CD4-positive, alpha-beta memory T cell (primary cell): ENCODE measurements at regions not wholly inside any gene's neighbourhood (a gene's known extent, or its start where the extent isn't known, plus 50 kb on each side); places are given as distances from the start of the nearest gene placed in this dataset.
A peak's percentile ranks its signal among the peaks of the same experiment; 100 is the strongest.

Source experiments
- CTCF ChIA-PET: fragments of 350-600 bp; sonication (Branson Sonifier 250); formaldehyde crosslinking; loops from one replicate; lab custom pipeline; 2021; ENCODE audit warnings: inconsistent platforms; ENCODE audit not compliant: partially characterized antibody; lab: Charles Lee
- POLR2A ChIA-PET: fragments of 350-600 bp; sonication (Branson Sonifier 250); formaldehyde crosslinking; loops from one replicate; lab custom pipeline; 2021; ENCODE audit not compliant: partially characterized antibody; lab: Charles Lee
- DNase-seq, 5 donors: peaks; one replicate each; pipeline versions ENCODE4 v3.0.0 to v3.0.0-alpha.2; 2020 to 2022; ENCODE audit warnings: mixed read lengths in 1 of 5
- H3K27ac ChIP-seq: one replicate; pipeline ENCODE4 v1.7.0; 2013; ENCODE audit warnings: low read depth, low read length
- H3K27me3 ChIP-seq: 2 replicates; pipeline ENCODE4 v1.7.0; 2013; ENCODE audit warnings: mild to moderate bottlenecking, low read length, moderate library complexity; ENCODE audit not compliant: insufficient read depth
- H3K36me3 ChIP-seq: 2 replicates; pipeline ENCODE4 v1.7.0; 2013; ENCODE audit warnings: mild to moderate bottlenecking, low read length, moderate library complexity; ENCODE audit not compliant: insufficient read depth
- H3K4me1 ChIP-seq: 2 replicates; pipeline ENCODE4 v1.7.0; 2013; ENCODE audit warnings: mild to moderate bottlenecking, low read length, moderate library complexity; ENCODE audit not compliant: insufficient read depth
- H3K4me3 ChIP-seq, 2 donors: one replicate each; pipeline ENCODE4 v1.7.0; 2013; ENCODE audit warnings: low read length in 2 of 2, mild to moderate bottlenecking in 1 of 2
- H3K9me3 ChIP-seq, 2 donors: one replicate each; pipeline ENCODE4 v1.7.0; 2013; ENCODE audit warnings: low read length in 2 of 2, control low read depth in 1 of 2; ENCODE audit not compliant: control insufficient read depth in 1 of 2
- H3K27ac Mint-ChIP-seq, 7 donors: one replicate each; pipeline ENCODE4 v1.8.0; 2020 to 2021; ENCODE audit warnings: mixed read lengths in 7 of 7, mild to moderate bottlenecking in 6 of 7, inconsistent platforms in 3 of 7, moderate library complexity in 3 of 7
- H3K27me3 Mint-ChIP-seq, 2 donors: one replicate each; pipeline ENCODE4 v1.8.0; 2020 to 2021; ENCODE audit warnings: mixed read lengths in 2 of 2
- H3K36me3 Mint-ChIP-seq, 2 donors: one replicate each; pipeline ENCODE4 v1.8.0; 2020 to 2021; ENCODE audit warnings: mixed read lengths in 2 of 2, inconsistent platforms in 1 of 2, mild to moderate bottlenecking in 1 of 2
- H3K4me1 Mint-ChIP-seq, 4 donors: one replicate each; pipeline ENCODE4 v1.8.0; 2020 to 2021; ENCODE audit warnings: mixed read lengths in 4 of 4, mild to moderate bottlenecking in 1 of 4
- H3K4me3 Mint-ChIP-seq, 8 donors: one replicate each; pipeline ENCODE4 v1.8.0; 2020 to 2021; ENCODE audit warnings: mixed read lengths in 8 of 8, mild to moderate bottlenecking in 7 of 8, moderate library complexity in 6 of 8, inconsistent platforms in 3 of 8
- H3K9me3 Mint-ChIP-seq, 8 donors: one replicate each; pipeline ENCODE4 v1.8.0; 2020 to 2021; ENCODE audit warnings: mixed read lengths in 8 of 8, mild to moderate bottlenecking in 5 of 8, inconsistent platforms in 3 of 8, moderate library complexity in 1 of 8
- intact Hi-C: fragments of 100-400 bp; cut with micrococcal nuclease; formaldehyde crosslinking; loops from one replicate; pipeline ENCODE4 v1.15.1; 2023

DNA sequence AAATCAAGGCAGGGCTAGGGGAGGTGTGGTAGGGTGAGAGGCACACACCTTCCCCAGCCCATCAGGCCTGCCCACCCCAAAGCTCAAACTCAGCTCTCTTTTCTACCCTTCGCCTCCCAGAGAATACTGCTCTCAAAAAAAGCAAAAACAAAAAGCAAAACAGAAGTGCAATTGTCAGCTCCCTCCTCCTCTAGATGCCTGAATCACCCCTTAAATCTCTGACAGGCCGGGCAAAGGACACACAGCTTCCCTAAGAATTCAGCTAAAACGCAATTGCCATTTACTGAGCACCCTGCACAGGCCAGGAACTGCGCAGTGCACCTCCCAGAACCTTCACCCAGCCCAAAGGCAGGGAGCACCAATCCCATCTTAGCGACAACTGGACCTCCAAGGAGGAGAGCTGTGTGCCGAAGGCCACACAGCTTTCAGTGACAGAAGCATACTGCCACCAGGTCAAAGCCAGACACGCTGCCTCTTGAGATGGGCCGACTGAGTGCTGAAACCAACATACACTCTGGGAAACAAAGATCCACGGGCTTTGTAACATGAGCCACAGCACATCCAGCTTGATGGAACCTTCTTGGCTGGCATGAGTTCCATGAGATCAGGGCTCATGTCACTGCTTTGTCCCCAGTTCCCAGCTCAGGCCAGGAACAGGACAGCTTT lies 53.4 kb upstream of the STXBP1 start:
- H3K27me3 Mint-ChIP-seq = no peaks in the 10 kb centered on the region
- no peaks in the 10 kb centered on the region for H3K36me3 ChIP-seq
- H3K27ac ChIP-seq = no peak overlapping the region
- peak overlapping the region in 7 of 8 donors; percentile 32 to 83 (median 59) for H3K4me3 Mint-ChIP-seq
- H3K27ac Mint-ChIP-seq = peak overlapping the region; percentile 85 to 90 (median 88)
- CTCF ChIA-PET = interaction anchor here (1.6 to 2.6 kb wide), 6 partner anchors 9 to 311 kb away, joined by 3 to 10 read pairs (median 6); partner anchors contain the start of gene TOR2A
- H3K4me1 ChIP-seq = peaks cover 70% of the 10 kb centered on the region
- no peaks in the 10 kb centered on the region for H3K9me3 ChIP-seq
- no peak for DNase-seq
- peaks cover 43 to 90% (median 67%) of the 10 kb centered on the region in 4 donors for H3K4me1 Mint-ChIP-seq
- H3K36me3 Mint-ChIP-seq = peaks cover 5 to 6% of the 10 kb centered on the region in 2 donors
- H3K27me3 ChIP-seq = no peaks in the 10 kb centered on the region
- H3K9me3 Mint-ChIP-seq = no peaks in the 10 kb centered on the region
- no peak overlapping the region for H3K4me3 ChIP-seq
- POLR2A ChIA-PET = interaction anchor here (0.6 to 5.1 kb wide), 6 partner anchors 10 to 438 kb away, joined by 3 to 28 read pairs (median 3); partner anchors contain the start of gene TOR2A
- intact Hi-C loops = no loop called here

GRCh38 chr9:127559247-127559680 lies 52.8 kb upstream of the STXBP1 start:
- peak overlapping the region in 6 of 7 donors; percentile 52 to 90 (median 87) for H3K27ac Mint-ChIP-seq
- H3K36me3 Mint-ChIP-seq = peaks cover 5 to 6% of the 10 kb centered on the region in 2 donors
- POLR2A ChIA-PET = interaction anchor here (0.6 to 5.1 kb wide), 4 partner anchors 10 to 438 kb away, joined by 3 to 28 read pairs (median 4); partner anchors contain the start of gene TOR2A
- no peaks in the 10 kb centered on the region for H3K27me3 Mint-ChIP-seq
- intact Hi-C loops = no loop called here
- CTCF ChIA-PET = interaction anchor here (1.6 to 2.6 kb wide), 4 partner anchors 9 to 310 kb away, joined by 3 to 10 read pairs (median 6); no protein-coding TSS in a partner anchor
- DNase-seq = no peak
- Histone ChIP-seq H3K4me3 (no peak overlapping the region), H3K27me3 (no peaks in the 10 kb centered on the region), H3K27ac (no peak overlapping the region), H3K4me1 (peaks cover 70% of the 10 kb centered on the region), H3K36me3 (no peaks in the 10 kb centered on the region), H3K9me3 (no peaks in the 10 kb centered on the region)
- H3K4me1 Mint-ChIP-seq = peaks cover 40 to 85% (median 63%) of the 10 kb centered on the region in 4 donors
- no peaks in the 10 kb centered on the region for H3K9me3 Mint-ChIP-seq
- peak overlapping the region in 2 of 8 donors; percentile 17 to 73 for H3K4me3 Mint-ChIP-seq

- H3K4me1 Mint-ChIP-seq = peaks cover 28 to 66% (median 48%) of the 10 kb centered on the region in 4 donors
- intact Hi-C loops = loop anchor here (10.0 kb wide), 1 partner anchor 337 kb away; no protein-coding TSS in a partner anchor
- ChIA-PET POLR2A (no interaction called here), CTCF (no interaction called here)
- H3K4me3 Mint-ChIP-seq = peak overlapping the region in 1 of 8 donors; percentile 41
- Histone ChIP-seq H3K27me3 (no peaks in the 10 kb centered on the region), H3K4me1 (peaks cover 54% of the 10 kb centered on the region), H3K36me3 (no peaks in the 10 kb centered on the region), H3K27ac (no peak overlapping the region), H3K9me3 (no peaks in the 10 kb centered on the region), H3K4me3 (no peak overlapping the region)
- no peak for DNase-seq
- peak overlapping the region; percentile 7 to 77 (median 49) for H3K27ac Mint-ChIP-seq
- peaks cover 5 to 6% of the 10 kb centered on the region in 2 donors for H3K36me3 Mint-ChIP-seq
- H3K27me3 Mint-ChIP-seq = no peaks in the 10 kb centered on the region
- no peaks in the 10 kb centered on the region for H3K9me3 Mint-ChIP-seq
These were observed 50.4 kb upstream of the STXBP1 start for GRCh38 chr9:127561491-127562278.
